Peyer's patch (tissue), 4 donors: ENCODE measurements at regions not wholly inside any gene's neighbourhood (a gene's known extent, or its start where the extent isn't known, plus 50 kb on each side); places are given as distances from the start of the nearest gene placed in this dataset.

Source experiments
- DNase-seq, 3 donors: peaks; one replicate each; pipeline ENCODE4 v3.0.0-alpha.2; 2017 to 2019
- H3K27ac ChIP-seq, 4 donors: fragments of 200-600 bp; sonication (generic); one replicate each; pipeline ENCODE4 v1.5.1; 2016 to 2019
- H3K27me3 ChIP-seq, 2 donors: fragments of 200-600 bp; sonication (generic); one replicate each; pipeline ENCODE4 v1.5.1; 2019
- H3K36me3 ChIP-seq, 3 donors: fragments of 200-600 bp; sonication (generic); one replicate each; pipeline ENCODE4 v1.5.1; 2016 to 2019
- H3K4me1 ChIP-seq, 4 donors: fragments of 200-600 bp; sonication (generic); one replicate each; pipeline ENCODE4 v1.5.1; 2016 to 2019
- H3K4me3 ChIP-seq, 4 donors: fragments of 200-600 bp; sonication (generic); 1 replicate in 3 of 4; 2 replicates in 1 of 4; pipeline ENCODE4 v1.5.1; 2016 to 2019; ENCODE audit warnings: mild to moderate bottlenecking in 1 of 4
- H3K9me3 ChIP-seq, 4 donors: fragments of 200-600 bp; sonication (generic); one replicate each; pipeline ENCODE4 v1.5.1; 2016 to 2019; ENCODE audit warnings: mild to moderate bottlenecking in 1 of 4
- CTCF ChIP-seq, 6 experiments: fragments of 450-650 bp in 4 of 6; fragments of 200-600 bp in 2 of 6; sonication (generic) in 1 of 6; IDR thresholded peaks; one replicate each; pipeline ENCODE4 v1.5.1; 2017 to 2019; ENCODE audit warnings: antibody characterized with exemption in 6 of 6, mild to moderate bottlenecking in 3 of 6, moderate library complexity in 1 of 6
- POLR2A ChIP-seq, 2 donors: fragments of 450-650 bp; IDR thresholded peaks; one replicate each; pipeline ENCODE4 v1.5.1; 2017; ENCODE audit warnings: antibody characterized with exemption in 2 of 2, mild to moderate bottlenecking in 2 of 2, moderate library complexity in 2 of 2

- H3K27ac ChIP-seq = peak overlapping the region; percentile 69 to 88 (median 79)
- H3K27me3 ChIP-seq = no peaks in the 10 kb centered on the region
- H3K4me3 ChIP-seq = no peak overlapping the region
- no peaks in the 10 kb centered on the region for H3K36me3 ChIP-seq
- peaks cover 0 to 81% (median 29%) of the 10 kb centered on the region in 4 donors for H3K4me1 ChIP-seq
- DNase-seq = no peak
- TF ChIP-seq POLR2A (IDR thresholded peaks at IDR 0.05) (no peak), CTCF (IDR thresholded peaks at IDR 0.05) (no peak)
- no peaks in the 10 kb centered on the region for H3K9me3 ChIP-seq
Measured at GRCh38 chr2:42925742-42926433, 133.5 kb upstream of the HAAO start.

GRCh38 chr2:42924418-42924886 is 132.1 kb upstream of the HAAO start:
- peak overlapping the region; percentile 69 to 88 (median 79) for H3K27ac ChIP-seq
- no peak for DNase-seq
- no peaks in the 10 kb centered on the region for H3K27me3 ChIP-seq
- TF ChIP-seq CTCF (IDR thresholded peaks at IDR 0.05) (no peak), POLR2A (IDR thresholded peaks at IDR 0.05) (no peak)
- H3K36me3 ChIP-seq = no peaks in the 10 kb centered on the region
- H3K4me1 ChIP-seq = peaks cover 0 to 72% (median 27%) of the 10 kb centered on the region in 4 donors
- H3K9me3 ChIP-seq = no peaks in the 10 kb centered on the region
- no peak overlapping the region for H3K4me3 ChIP-seq

GRCh38 chr2:42923580-42924417 is 131.4 kb upstream of the HAAO start:
- no peak for DNase-seq
- Histone ChIP-seq H3K4me1 (peaks cover 0 to 65% (median 25%) of the 10 kb centered on the region in 4 donors), H3K4me3 (no peak overlapping the region), H3K36me3 (no peaks in the 10 kb centered on the region), H3K27me3 (no peaks in the 10 kb centered on the region), H3K27ac (peak overlapping the region; percentile 69 to 88 (median 79)), H3K9me3 (no peaks in the 10 kb centered on the region)
- no peak for TF ChIP-seq CTCF (IDR thresholded peaks at IDR 0.05)
- no peak for TF ChIP-seq POLR2A (IDR thresholded peaks at IDR 0.05)

GRCh38 chr2:42922790-42923579 is 130.6 kb upstream of the HAAO start:
- Histone ChIP-seq H3K36me3 (no peaks in the 10 kb centered on the region), H3K9me3 (no peaks in the 10 kb centered on the region), H3K4me1 (peaks cover 0 to 57% (median 21%) of the 10 kb centered on the region in 4 donors), H3K27ac (peak overlapping the region; percentile 60 to 88 (median 79)), H3K4me3 (no peak overlapping the region), H3K27me3 (no peaks in the 10 kb centered on the region)
- DNase-seq = no peak
- TF ChIP-seq CTCF (IDR thresholded peaks at IDR 0.05) = no peak
- TF ChIP-seq POLR2A (IDR thresholded peaks at IDR 0.05) = no peak

GRCh38 chr2:42922293-42922692 is 129.9 kb upstream of the HAAO start:
- no peak overlapping the region for H3K4me3 ChIP-seq
- no peaks in the 10 kb centered on the region for H3K36me3 ChIP-seq
- no peaks in the 10 kb centered on the region for H3K9me3 ChIP-seq
- peaks cover 0 to 53% (median 20%) of the 10 kb centered on the region in 4 donors for H3K4me1 ChIP-seq
- no peaks in the 10 kb centered on the region for H3K27me3 ChIP-seq
- DNase-seq = no peak
- H3K27ac ChIP-seq = peak overlapping the region; percentile 38 to 88 (median 79)
- TF ChIP-seq CTCF (IDR thresholded peaks at IDR 0.05) (no peak), POLR2A (IDR thresholded peaks at IDR 0.05) (no peak)
